ENCODE measurements at regions not wholly inside any gene's neighbourhood (a gene's known extent, or its start where the extent isn't known, plus 50 kb on each side); places are given as distances from the start of the nearest gene placed in this dataset.

GRCh38 chr5:142542078-142542477 is 143.8 kb downstream of the FGF1 start:
- DNase-seq: no peak
- Mint-ChIP-seq H3K27me3 (no peaks in the 10 kb centered on the region), H3K4me3 (no peak overlapping the region), H3K27ac (no peak overlapping the region), H3K4me1 (ENCODE audit: low read depth) (no peaks in the 10 kb centered on the region), H3K9me3 (no peaks in the 10 kb centered on the region), H3K36me3 (no peaks in the 10 kb centered on the region)
- ChIA-PET POLR2A (no interaction called here), CTCF (interaction anchor here (1.6 kb wide), 1 partner anchor 79 kb away, joined by 3 read pairs; no protein-coding TSS in a partner anchor)
- intact Hi-C loops (cut with micrococcal nuclease): no loop called here

- Mint-ChIP-seq H3K27ac (no peak overlapping the region), H3K4me3 (no peak overlapping the region)
- intact Hi-C loops (cut with micrococcal nuclease): no loop called here
Observed at GRCh38 chr5:142540922-142541422, 144.9 kb downstream of the FGF1 start.

GRCh38 chr5:142539154-142539740 is 146.6 kb downstream of the FGF1 start:
- ChIA-PET POLR2A (no interaction called here), CTCF (no interaction called here)
- no peak overlapping the region for H3K27ac Mint-ChIP-seq
- H3K36me3 Mint-ChIP-seq: no peaks in the 10 kb centered on the region
- H3K9me3 Mint-ChIP-seq: peaks cover 12% of the 10 kb centered on the region
- intact Hi-C loops (cut with micrococcal nuclease): no loop called here
- DNase-seq: no peak
- H3K27me3 Mint-ChIP-seq: no peaks in the 10 kb centered on the region
- H3K4me3 Mint-ChIP-seq: no peak overlapping the region
- no peaks in the 10 kb centered on the region for H3K4me1 Mint-ChIP-seq (ENCODE audit: low read depth)

More at GRCh38 chr5:142540922-142541422, 144.9 kb downstream of the FGF1 start:
- H3K9me3 Mint-ChIP-seq: no peaks in the 10 kb centered on the region
- no peaks in the 10 kb centered on the region for H3K4me1 Mint-ChIP-seq (ENCODE audit: low read depth)
- no peaks in the 10 kb centered on the region for H3K27me3 Mint-ChIP-seq
- no peaks in the 10 kb centered on the region for H3K36me3 Mint-ChIP-seq
- POLR2A ChIA-PET: no interaction called here
- CTCF ChIA-PET: no interaction called here
- DNase-seq: no peak

- no peak overlapping the region for H3K27ac Mint-ChIP-seq
- POLR2A ChIA-PET: no interaction called here
- CTCF ChIA-PET: interaction anchor here (0.7 kb wide), 1 partner anchor 463 kb away, joined by 3 read pairs; no protein-coding TSS in a partner anchor
- no peak for DNase-seq
- intact Hi-C loops (cut with micrococcal nuclease): no loop called here
- no peaks in the 10 kb centered on the region for H3K27me3 Mint-ChIP-seq
- peaks cover under 1% of the 10 kb centered on the region for H3K4me1 Mint-ChIP-seq (ENCODE audit: low read depth)
- H3K36me3 Mint-ChIP-seq: no peaks in the 10 kb centered on the region
- no peak overlapping the region for H3K4me3 Mint-ChIP-seq
- H3K9me3 Mint-ChIP-seq: peaks cover 13% of the 10 kb centered on the region
Observed at GRCh38 chr5:142537938-142538337, 148.0 kb downstream of the FGF1 start.

GRCh38 chr5:142532781-142533176 is 153.1 kb downstream of the FGF1 start:
- Mint-ChIP-seq H3K27me3 (no peaks in the 10 kb centered on the region), H3K36me3 (no peaks in the 10 kb centered on the region), H3K4me3 (no peak overlapping the region), H3K27ac (no peak overlapping the region), H3K4me1 (ENCODE audit: low read depth) (peaks cover 16% of the 10 kb centered on the region), H3K9me3 (peaks cover 13% of the 10 kb centered on the region)
- POLR2A ChIA-PET: no interaction called here
- no peak for DNase-seq
- intact Hi-C loops (cut with micrococcal nuclease): no loop called here
- CTCF ChIA-PET: interaction anchor here (0.7 kb wide), 1 partner anchor 17 kb away, joined by 3 read pairs; no protein-coding TSS in a partner anchor

GRCh38 chr5:142531977-142532780 is 153.7 kb downstream of the FGF1 start:
- peaks cover 13% of the 10 kb centered on the region for H3K9me3 Mint-ChIP-seq
- H3K27ac Mint-ChIP-seq: no peak overlapping the region
- POLR2A ChIA-PET: no interaction called here
- H3K4me1 Mint-ChIP-seq (ENCODE audit: low read depth): peaks cover 16% of the 10 kb centered on the region
- intact Hi-C loops (cut with micrococcal nuclease): no loop called here
- no peak overlapping the region for H3K4me3 Mint-ChIP-seq
- CTCF ChIA-PET: interaction anchor here (0.7 kb wide), 1 partner anchor 18 kb away, joined by 3 read pairs; no protein-coding TSS in a partner anchor
- DNase-seq: no peak
- no peaks in the 10 kb centered on the region for H3K36me3 Mint-ChIP-seq
- no peaks in the 10 kb centered on the region for H3K27me3 Mint-ChIP-seq

- no peaks in the 10 kb centered on the region for H3K36me3 Mint-ChIP-seq
- CTCF ChIA-PET: no interaction called here
- H3K27me3 Mint-ChIP-seq: no peaks in the 10 kb centered on the region
- intact Hi-C loops (cut with micrococcal nuclease): no loop called here
- H3K9me3 Mint-ChIP-seq: peaks cover 13% of the 10 kb centered on the region
- no peak for DNase-seq
- no peak overlapping the region for H3K4me3 Mint-ChIP-seq
- POLR2A ChIA-PET: no interaction called here
- peaks cover 16% of the 10 kb centered on the region for H3K4me1 Mint-ChIP-seq (ENCODE audit: low read depth)
- H3K27ac Mint-ChIP-seq: no peak overlapping the region
Observed at GRCh38 chr5:142530904-142531303, 155.0 kb downstream of the FGF1 start.

- Mint-ChIP-seq H3K9me3 (peaks cover 6% of the 10 kb centered on the region), H3K4me3 (no peak overlapping the region), H3K36me3 (no peaks in the 10 kb centered on the region), H3K27ac (no peak overlapping the region), H3K27me3 (no peaks in the 10 kb centered on the region), H3K4me1 (ENCODE audit: low read depth) (peaks cover 16% of the 10 kb centered on the region)
- ChIA-PET POLR2A (no interaction called here), CTCF (no interaction called here)
- no peak for DNase-seq
- intact Hi-C loops (cut with micrococcal nuclease): no loop called here
Observed at GRCh38 chr5:142529626-142530278, 156.1 kb downstream of the FGF1 start.

GRCh38 chr5:142527664-142528295 is 158.1 kb downstream of the FGF1 start:
- ChIA-PET CTCF (no interaction called here), POLR2A (no interaction called here)
- intact Hi-C loops (cut with micrococcal nuclease): no loop called here
- no peaks in the 10 kb centered on the region for H3K9me3 Mint-ChIP-seq
- H3K4me3 Mint-ChIP-seq: no peak overlapping the region
- H3K27me3 Mint-ChIP-seq: no peaks in the 10 kb centered on the region
- no peaks in the 10 kb centered on the region for H3K36me3 Mint-ChIP-seq
- no peak overlapping the region for H3K27ac Mint-ChIP-seq
- DNase-seq: no peak
- peaks cover 14% of the 10 kb centered on the region for H3K4me1 Mint-ChIP-seq (ENCODE audit: low read depth)

- H3K27me3 Mint-ChIP-seq: no peaks in the 10 kb centered on the region
- H3K36me3 Mint-ChIP-seq: no peaks in the 10 kb centered on the region
- ChIA-PET POLR2A (no interaction called here), CTCF (no interaction called here)
- no peak overlapping the region for H3K4me3 Mint-ChIP-seq
- intact Hi-C loops (cut with micrococcal nuclease): no loop called here
- H3K4me1 Mint-ChIP-seq (ENCODE audit: low read depth): peaks cover 9% of the 10 kb centered on the region
- no peak for DNase-seq
- H3K9me3 Mint-ChIP-seq: no peaks in the 10 kb centered on the region
- H3K27ac Mint-ChIP-seq: no peak overlapping the region
Observed at GRCh38 chr5:142527234-142527633, 158.7 kb downstream of the FGF1 start.

GRCh38 chr5:142522983-142523382 is 162.9 kb downstream of the FGF1 start:
- Mint-ChIP-seq H3K4me1 (ENCODE audit: low read depth) (no peaks in the 10 kb centered on the region), H3K9me3 (peaks cover under 1% of the 10 kb centered on the region), H3K36me3 (no peaks in the 10 kb centered on the region), H3K27me3 (no peaks in the 10 kb centered on the region), H3K4me3 (no peak overlapping the region), H3K27ac (no peak overlapping the region)
- CTCF ChIA-PET: interaction anchor here (0.7 kb wide), 1 partner anchor 404 kb away, joined by 3 read pairs; no protein-coding TSS in a partner anchor
- POLR2A ChIA-PET: interaction anchor here (0.6 kb wide), 3 partner anchors 9 to 831 kb away, joined by 3 to 6 read pairs (median 3); no protein-coding TSS in a partner anchor
- DNase-seq: no peak
- intact Hi-C loops (cut with micrococcal nuclease): no loop called here

GRCh38 chr5:142521706-142522105 is 164.2 kb downstream of the FGF1 start:
- H3K4me3 Mint-ChIP-seq: no peak overlapping the region
- H3K9me3 Mint-ChIP-seq: peaks cover 9% of the 10 kb centered on the region
- H3K27me3 Mint-ChIP-seq: no peaks in the 10 kb centered on the region
- H3K36me3 Mint-ChIP-seq: peaks cover 2% of the 10 kb centered on the region
- no peak overlapping the region for H3K27ac Mint-ChIP-seq
- DNase-seq: no peak
- H3K4me1 Mint-ChIP-seq (ENCODE audit: low read depth): no peaks in the 10 kb centered on the region
- intact Hi-C loops (cut with micrococcal nuclease): no loop called here
- CTCF ChIA-PET: no interaction called here
- POLR2A ChIA-PET: no interaction called here

Measured in activated CD4-positive, alpha-beta memory T cell treated with anti-CD3 and anti-CD28 coated beads for 36 hours (primary cell).